ENCODE measurements at regions not wholly inside any gene's neighbourhood (a gene's known extent, or its start where the extent isn't known, plus 50 kb on each side); places are given as distances from the start of the nearest gene placed in this dataset.

DNA sequence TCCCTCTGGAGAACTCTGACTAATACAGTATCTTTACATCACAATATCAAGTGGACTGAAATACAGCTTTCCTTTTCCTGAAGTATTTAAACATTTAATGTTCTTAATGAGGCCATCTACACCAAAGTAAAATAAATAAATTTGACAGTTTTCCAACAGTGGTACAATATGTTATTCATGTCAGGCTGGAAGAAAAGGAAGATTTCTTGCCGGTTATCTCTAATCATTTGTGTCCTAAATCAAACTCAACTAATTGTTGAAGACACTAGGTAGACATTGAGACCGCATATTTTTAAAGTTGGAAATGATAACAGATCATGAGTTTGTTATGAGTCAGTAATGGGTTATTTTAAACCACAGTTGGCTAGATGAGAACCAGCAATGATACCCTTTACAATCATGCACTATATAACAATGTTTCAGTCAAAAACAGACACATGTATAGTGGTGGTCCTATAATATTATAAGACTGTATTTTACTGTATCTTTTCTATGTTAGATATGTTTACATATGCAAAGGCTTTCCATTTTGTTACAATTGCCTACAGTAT is 241.6 kb downstream of the LMBRD1 start:
- H3K27ac ChIP-seq (ENCODE audit: insufficient read depth, low read depth, low read length), result no peak overlapping the region
- intact Hi-C loops (cut with micrococcal nuclease), result no loop called here
- DNase-seq (ENCODE audit: low read depth, low spot score) (no peak), FAIRE-seq (no peak)
- BruUV-seq (replicated peaks), result no TSS peak
- H3K4me3 ChIP-seq (replicated peaks in 1 of 3; ENCODE audit: insufficient read depth in 1 of 3, low read depth in 1 of 3, low read length in 3 of 3), result no peak overlapping the region
- POLR2A ChIA-PET, result no interaction called here
- TF ChIP-seq POLR2A (IDR thresholded peaks at IDR 0.05; ENCODE audit: low read depth, low read length) (no peak), MYC (IDR thresholded peaks at IDR 0.05; ENCODE audit: low read depth, low read length) (no peak), GATA2 (IDR thresholded peaks at IDR 0.05; ENCODE audit: insufficient read depth, insufficient read length, low read depth, low read length) (no peak), CTCF (IDR thresholded peaks at IDR 0.05; ENCODE audit: extremely low read depth in 1 of 2, insufficient read depth in 1 of 2, low read depth in 1 of 2, low read length in 2 of 2) (no peak), EZH2 (IDR thresholded peaks at IDR 0.05; ENCODE audit: borderline replicate concordance, low read depth, low read length, severe bottlenecking) (no peak), FOS (IDR thresholded peaks at IDR 0.05; ENCODE audit: borderline replicate concordance, insufficient read depth, low read length) (no peak), MAX (IDR thresholded peaks at IDR 0.05; ENCODE audit: insufficient read depth, insufficient read length) (no peak), JUN (IDR thresholded peaks at IDR 0.05; ENCODE audit: borderline replicate concordance, insufficient read depth, insufficient read length, low read depth) (no peak), POLR2AphosphoS5 (IDR thresholded peaks at IDR 0.05; ENCODE audit: insufficient read depth, low read depth, low read length) (no peak)
- H3K4me1 ChIP-seq (ENCODE audit: control insufficient read depth, extremely low read depth, insufficient read depth, low read length), result no peaks in the 10 kb centered on the region
- CTCF ChIA-PET, result no interaction called here
- H3K4me2 ChIP-seq (ENCODE audit: insufficient read depth, low read length), result no peak overlapping the region
- no peaks in the 10 kb centered on the region for H3K9me1 ChIP-seq (replicated peaks; ENCODE audit: control insufficient read depth, extremely low read depth, insufficient read depth, low read length)
- H3K79me2 ChIP-seq (ENCODE audit: control insufficient read depth, insufficient read depth, low read length), result no peaks in the 10 kb centered on the region
- H3K9me3 ChIP-seq (replicated peaks; ENCODE audit: control insufficient read depth, insufficient read depth, low read length), result no peaks in the 10 kb centered on the region
- dilution Hi-C loops (cut with MboI; ENCODE audit: extremely low pct_ligation_motif_present, low sequenced_read_pairs), result no loop called here
- no peak overlapping the region for H3K9ac ChIP-seq (replicated peaks; ENCODE audit: extremely low read depth, insufficient read depth, low read length)
- no peaks in the 10 kb centered on the region for H3K36me3 ChIP-seq (ENCODE audit: control insufficient read depth in 2 of 2, extremely low read depth in 1 of 2, insufficient read depth in 2 of 2, low read length in 2 of 2)
- H2AFZ ChIP-seq (ENCODE audit: low read depth, low read length), result no peak overlapping the region
- no peaks in the 10 kb centered on the region for H3K27me3 ChIP-seq (ENCODE audit: control insufficient read depth in 2 of 2, insufficient read depth in 2 of 2, low read length in 2 of 2)
- no peaks in the 10 kb centered on the region for H4K20me1 ChIP-seq (replicated peaks; ENCODE audit: control insufficient read depth, extremely low read depth, insufficient read depth, low read length)
